Panc1 (cell line): ENCODE measurements at regions not wholly inside any gene's neighbourhood (a gene's known extent, or its start where the extent isn't known, plus 50 kb on each side); places are given as distances from the start of the nearest gene placed in this dataset.

ENCODE experiments used
- ATAC-seq: fragments of 200-7000 bp; cut with Tn5 transposase; 2 replicates; pipeline ENCODE4 v1.9.1; 2020; ENCODE audit warnings: mild to moderate bottlenecking, moderate library complexity
- BruUV-seq: library from RNA; stranded (reverse); fragments of 400-500 nt; replicated peaks from 2 replicates; lab custom pipeline; 2021; lab: Mats Ljungman, UMichigan
- CTCF ChIA-PET: fragments of 300-600 bp; sonication (Branson Sonifier 250); formaldehyde crosslinking; loops from one replicate; lab custom pipeline; 2022; ENCODE audit warnings: antibody characterized with exemption; lab: Charles Lee
- POLR2A ChIA-PET: fragments of 300-600 bp; sonication (Branson Sonifier 250); formaldehyde crosslinking; loops from one replicate; lab custom pipeline; 2022; ENCODE audit warnings: antibody characterized with exemption; lab: Charles Lee
- DNase-seq: peaks from one replicate; pipeline ENCODE4 v3.0.0-alpha.2; 2010; ENCODE audit warnings: low read depth, low spot score
- H3K27ac ChIP-seq: 2 replicates; pipeline ENCODE4 v1.5.1; 2011; ENCODE audit warnings: mild to moderate bottlenecking, low read length, inconsistent platforms
- H3K27me3 ChIP-seq: fragments of 200-500 bp; sonication (Bioruptor generic); 2 replicates; pipeline ENCODE4 v1.6.0; 2014; ENCODE audit warnings: low read length, inconsistent platforms; ENCODE audit not compliant: control insufficient read depth, insufficient read depth
- H3K36me3 ChIP-seq: fragments of 200-500 bp; sonication (Bioruptor generic); 2 replicates; pipeline ENCODE4 v1.5.1; 2014; ENCODE audit warnings: inconsistent platforms, mild to moderate bottlenecking, low read length, moderate library complexity; ENCODE audit not compliant: control insufficient read depth, insufficient read depth
- H3K4me1 ChIP-seq: 2 replicates; pipeline ENCODE4 v1.5.1; 2011; ENCODE audit warnings: inconsistent platforms, mild to moderate bottlenecking, low read length, moderate library complexity; ENCODE audit not compliant: control insufficient read depth, insufficient read depth
- H3K4me3 ChIP-seq, 2 experiments: 2 replicates each; pipeline ENCODE4 v1.5.1; 2011 to 2012; ENCODE audit warnings: low read depth in 2 of 2, low read length in 2 of 2, mild to moderate bottlenecking in 2 of 2, inconsistent platforms in 1 of 2, moderate library complexity in 1 of 2
- H3K9me3 ChIP-seq: fragments of 200-500 bp; sonication (Bioruptor generic); 2 replicates; pipeline ENCODE4 v1.5.1; 2014; ENCODE audit warnings: low read depth, mild to moderate bottlenecking, inconsistent platforms, low read length, moderate library complexity; ENCODE audit not compliant: control insufficient read depth, insufficient read depth
- CTCF ChIP-seq: fragments of 450-650 bp; IDR thresholded peaks from 2 replicates; pipeline ENCODE4 v1.5.1; 2017; ENCODE audit warnings: mild to moderate bottlenecking
- POLR2AphosphoS5 ChIP-seq: IDR thresholded peaks from 2 replicates; pipeline ENCODE4 v1.6.1; 2012; ENCODE audit warnings: mild to moderate bottlenecking, low read depth, low read length, moderate library complexity
- REST ChIP-seq, 2 experiments: IDR thresholded peaks; 2 replicates each; pipeline ENCODE4 v1.6.1; 2011 to 2012; ENCODE audit warnings: low read depth in 2 of 2, control low read depth in 1 of 2, low read length in 1 of 2, mild to moderate bottlenecking in 1 of 2, moderate library complexity in 1 of 2; ENCODE audit not compliant: insufficient read depth in 1 of 2
- SIN3A ChIP-seq: IDR thresholded peaks from 2 replicates; pipeline ENCODE4 v1.6.1; 2012; ENCODE audit warnings: low read depth, mild to moderate bottlenecking, low read length, moderate library complexity, borderline replicate concordance; ENCODE audit not compliant: insufficient read depth
- TCF7L2 ChIP-seq: IDR thresholded peaks from 2 replicates; pipeline ENCODE4 v1.6.1; 2011; ENCODE audit warnings: mild to moderate bottlenecking, low read depth, low read length, inconsistent platforms
- in situ Hi-C: cut with HindIII; loops from 2 replicates; pipeline ENCODE4 v1.10.0; 2016; ENCODE audit warnings: low sequenced_read_pairs, low pct_unique_long_range_greater_than_20kb
- intact Hi-C: fragments of 100-400 bp; cut with micrococcal nuclease; formaldehyde crosslinking; loops from one replicate; pipeline ENCODE4 v1.10.0; 2022; ENCODE audit not compliant: unreplicated experiment

- H3K4me1 ChIP-seq: no peaks in the 10 kb centered on the region
- no peaks in the 10 kb centered on the region for H3K36me3 ChIP-seq
- intact Hi-C loops: no loop called here
- H3K4me3 ChIP-seq: no peak overlapping the region
- ChIA-PET POLR2A (no interaction called here), CTCF (no interaction called here)
- BruUV-seq: no TSS peak
- no peaks in the 10 kb centered on the region for H3K9me3 ChIP-seq
- no peak for DNase-seq
- peaks cover 2% of the 10 kb centered on the region; the same call in 1 of the 2 replicates for H3K27me3 ChIP-seq
- in situ Hi-C loops: no loop called here
- no peak overlapping the region for H3K27ac ChIP-seq
- no peak for TF ChIP-seq TCF7L2
- ATAC-seq: no peak
Measured at GRCh38 chr16:26731729-26732128, 335.0 kb upstream of the C16orf82 start.

- POLR2A ChIA-PET: no interaction called here
- TF ChIP-seq REST (IDR thresholded peaks at IDR 0.05; ENCODE audit: insufficient read depth in 1 of 2, low read depth in 2 of 2, low read length in 1 of 2) (no peak), CTCF (no peak), TCF7L2 (no peak), POLR2AphosphoS5 (no peak), SIN3A (no peak)
- no TSS peak for BruUV-seq
- ATAC-seq (no peak), DNase-seq (no peak)
- Histone ChIP-seq H3K9me3 (no peaks in the 10 kb centered on the region), H3K27ac (no peak overlapping the region), H3K27me3 (peaks cover 2% of the 10 kb centered on the region; the same call in 1 of the 2 replicates), H3K4me1 (no peaks in the 10 kb centered on the region), H3K4me3 (no peak overlapping the region), H3K36me3 (no peaks in the 10 kb centered on the region)
- in situ Hi-C loops: no loop called here
- intact Hi-C loops: no loop called here
- CTCF ChIA-PET: no interaction called here
Measured at GRCh38 chr16:26733710-26734109, 333.0 kb upstream of the C16orf82 start.

GRCh38 chr16:26735521-26735920 is 331.2 kb upstream of the C16orf82 start:
- ATAC-seq: no peak
- Histone ChIP-seq H3K36me3 (no peaks in the 10 kb centered on the region), H3K4me3 (no peak overlapping the region), H3K27me3 (peaks cover 2% of the 10 kb centered on the region; the same call in 1 of the 2 replicates), H3K4me1 (no peaks in the 10 kb centered on the region), H3K9me3 (no peaks in the 10 kb centered on the region), H3K27ac (no peak overlapping the region)
- intact Hi-C loops: no loop called here
- no peak for DNase-seq
- CTCF ChIA-PET: no interaction called here
- TF ChIP-seq TCF7L2 (no peak), REST (IDR thresholded peaks at IDR 0.05; ENCODE audit: insufficient read depth in 1 of 2, low read depth in 2 of 2, low read length in 1 of 2) (no peak), POLR2AphosphoS5 (no peak), CTCF (no peak), SIN3A (no peak)
- POLR2A ChIA-PET: no interaction called here
- in situ Hi-C loops: no loop called here
- BruUV-seq: no TSS peak
